Omental fat pad (tissue), 3 donors: ENCODE measurements at regions not wholly inside any gene's neighbourhood (a gene's known extent, or its start where the extent isn't known, plus 50 kb on each side); places are given as distances from the start of the nearest gene placed in this dataset.

Experiments
- ATAC-seq: fragments of 150-250 bp; one replicate; pipeline ENCODE4 v1.9.1; 2016; ENCODE audit warnings: mild to moderate bottlenecking, moderate library complexity; ENCODE audit not compliant: low FRiP score
- DNase-seq: peaks from one replicate; pipeline ENCODE4 v3.0.0-alpha.2; 2019; ENCODE audit warnings: low spot score
- TF ChIP-seq, protein P1 (sequence below), 3 donors: fragments of 450-650 bp; IDR thresholded peaks; one replicate each; pipeline ENCODE4 v1.5.1; 2016 to 2017; ENCODE audit warnings: antibody characterized with exemption in 3 of 3, mild to moderate bottlenecking in 3 of 3, moderate library complexity in 2 of 3

DNA sequence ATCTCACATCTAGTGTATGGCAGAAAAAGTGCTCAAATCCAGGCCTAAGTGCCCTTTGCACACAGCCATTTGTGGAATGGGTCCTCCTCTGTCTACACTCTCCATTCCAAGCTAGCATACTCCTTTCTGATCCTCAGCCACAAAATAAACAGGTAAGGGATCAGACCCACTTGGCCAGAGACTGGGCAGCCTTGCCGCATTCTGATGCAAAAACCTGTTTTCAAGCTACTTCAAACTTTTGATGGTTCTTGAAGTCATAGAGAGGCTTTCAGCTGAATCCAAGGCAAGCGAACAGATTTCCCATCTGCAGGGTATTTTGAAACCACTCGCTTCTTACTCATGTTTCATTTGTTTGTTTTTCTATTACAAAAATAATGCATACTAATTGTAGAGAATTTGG, 136.6 kb upstream of the NAV2 start:
- TF ChIP-seq, protein P1, sequence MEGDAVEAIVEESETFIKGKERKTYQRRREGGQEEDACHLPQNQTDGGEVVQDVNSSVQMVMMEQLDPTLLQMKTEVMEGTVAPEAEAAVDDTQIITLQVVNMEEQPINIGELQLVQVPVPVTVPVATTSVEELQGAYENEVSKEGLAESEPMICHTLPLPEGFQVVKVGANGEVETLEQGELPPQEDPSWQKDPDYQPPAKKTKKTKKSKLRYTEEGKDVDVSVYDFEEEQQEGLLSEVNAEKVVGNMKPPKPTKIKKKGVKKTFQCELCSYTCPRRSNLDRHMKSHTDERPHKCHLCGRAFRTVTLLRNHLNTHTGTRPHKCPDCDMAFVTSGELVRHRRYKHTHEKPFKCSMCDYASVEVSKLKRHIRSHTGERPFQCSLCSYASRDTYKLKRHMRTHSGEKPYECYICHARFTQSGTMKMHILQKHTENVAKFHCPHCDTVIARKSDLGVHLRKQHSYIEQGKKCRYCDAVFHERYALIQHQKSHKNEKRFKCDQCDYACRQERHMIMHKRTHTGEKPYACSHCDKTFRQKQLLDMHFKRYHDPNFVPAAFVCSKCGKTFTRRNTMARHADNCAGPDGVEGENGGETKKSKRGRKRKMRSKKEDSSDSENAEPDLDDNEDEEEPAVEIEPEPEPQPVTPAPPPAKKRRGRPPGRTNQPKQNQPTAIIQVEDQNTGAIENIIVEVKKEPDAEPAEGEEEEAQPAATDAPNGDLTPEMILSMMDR (IDR thresholded peaks at IDR 0.05): no peak
- DNase-seq: no peak
- no peak for ATAC-seq

DNA sequence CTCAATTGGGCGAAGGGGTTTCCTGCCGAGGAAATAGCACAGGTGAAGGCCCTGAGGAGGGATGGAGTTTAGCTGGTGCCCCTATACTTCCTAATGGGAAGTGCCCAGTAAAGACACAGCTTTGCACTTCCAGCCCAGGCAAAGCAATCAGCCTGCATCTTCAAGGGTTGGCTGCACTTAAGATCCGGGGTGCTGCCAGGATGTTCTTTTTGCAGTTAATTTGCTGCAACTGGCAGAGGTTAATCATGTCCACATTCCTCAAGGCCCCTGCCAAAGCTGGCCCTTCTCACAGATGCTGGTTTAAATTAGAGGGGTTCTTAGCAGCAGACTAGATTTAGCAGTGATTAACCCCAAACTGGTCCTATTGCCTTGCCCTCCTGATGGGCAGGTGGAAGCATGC, 137.7 kb upstream of the NAV2 start:
- ATAC-seq (no peak), DNase-seq (no peak)
- TF ChIP-seq, protein P1 (IDR thresholded peaks at IDR 0.05): no peak

DNA sequence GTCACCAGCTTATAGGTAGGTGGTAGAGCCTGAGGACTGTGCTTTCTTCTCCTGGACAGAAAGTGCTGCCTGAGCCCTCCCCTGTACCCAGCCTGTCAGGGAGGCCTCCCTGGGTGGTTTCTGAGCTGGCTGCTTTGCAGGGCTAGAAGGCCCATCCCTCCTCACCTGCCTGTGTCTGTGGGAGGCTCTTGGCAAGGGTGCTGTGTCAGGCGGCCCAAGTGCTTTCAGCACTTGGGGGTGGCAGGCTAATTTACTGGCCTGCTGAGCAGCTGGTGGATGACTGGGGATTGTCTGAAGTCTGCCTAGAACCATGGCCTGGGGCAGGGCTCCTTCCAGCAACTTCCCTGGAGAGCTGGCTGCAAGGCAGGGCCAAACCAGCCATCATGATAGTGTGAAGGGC, 139.0 kb upstream of the NAV2 start:
- no peak for DNase-seq
- ATAC-seq: no peak

GRCh38 chr11:19571906-19572305, 140.7 kb upstream of the NAV2 start:
- ATAC-seq (no peak), DNase-seq (no peak)
- TF ChIP-seq, protein P1 (IDR thresholded peaks at IDR 0.05): no peak

More for the DNA sequence above, 139.0 kb upstream of the NAV2 start:
- TF ChIP-seq, protein P1 (IDR thresholded peaks at IDR 0.05): no peak

- DNase-seq: no peak
- TF ChIP-seq, protein P1 (IDR thresholded peaks at IDR 0.05): no peak
- no peak for ATAC-seq
Observed at GRCh38 chr11:19570889-19571288, 141.7 kb upstream of the NAV2 start.

GRCh38 chr11:19567996-19568395, 144.6 kb upstream of the NAV2 start:
- no peak for DNase-seq
- ATAC-seq: no peak
- TF ChIP-seq, protein P1 (IDR thresholded peaks at IDR 0.05): no peak

DNA sequence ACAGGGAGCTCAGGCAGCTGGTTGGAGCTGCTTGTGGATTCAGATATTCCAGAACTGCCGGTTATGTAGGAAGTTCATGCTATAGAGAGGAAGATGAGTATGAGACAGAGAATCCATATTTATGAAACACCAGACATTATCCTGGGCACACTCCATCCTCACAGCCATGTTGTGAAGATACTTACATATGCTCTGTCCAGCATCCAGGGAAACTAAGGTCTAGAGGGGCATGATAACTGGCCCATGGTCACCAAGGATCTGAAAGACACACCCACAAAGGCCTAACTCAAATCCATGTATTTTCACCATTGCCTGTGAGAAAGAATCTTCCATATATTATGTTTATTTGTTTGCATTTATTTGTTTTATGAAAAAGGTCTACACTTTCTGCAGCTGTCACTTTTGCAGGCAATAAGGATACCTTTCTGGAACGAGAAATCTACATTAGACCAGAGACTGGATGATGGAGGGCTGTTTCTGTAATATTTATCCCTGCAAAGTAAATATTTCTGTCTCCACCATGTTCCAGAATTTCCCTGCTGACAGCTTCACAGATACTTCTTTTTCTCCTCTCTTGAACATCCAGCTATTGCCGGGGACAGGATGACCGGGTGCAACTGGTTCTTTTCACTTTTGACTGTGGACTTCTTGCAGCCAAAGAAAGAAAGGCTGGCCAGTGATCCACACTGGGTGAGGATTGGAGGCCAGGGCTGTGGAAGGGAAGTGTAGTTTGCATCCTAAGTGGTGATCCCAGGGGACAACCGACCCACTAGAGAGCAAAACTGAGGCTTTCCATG, 145.9 kb upstream of the NAV2 start:
- DNase-seq: no peak
- TF ChIP-seq, protein P1 (IDR thresholded peaks at IDR 0.05): no peak
- no peak for ATAC-seq
